CD14-positive monocyte (primary cell): ENCODE measurements at regions not wholly inside any gene's neighbourhood (a gene's known extent, or its start where the extent isn't known, plus 50 kb on each side); places are given as distances from the start of the nearest gene placed in this dataset.

Source experiments
- DNase-seq, 3 donors: peaks; one replicate each; pipeline ENCODE4 v3.0.0-alpha.2; 2011 to 2022
- H2AFZ ChIP-seq: 2 replicates; pipeline ENCODE4 v1.6.0; 2012; ENCODE audit warnings: mild to moderate bottlenecking, low read depth, low read length, inconsistent platforms; ENCODE audit not compliant: insufficient read depth, poor library complexity, severe bottlenecking
- H3K27ac ChIP-seq, 2 donors: 1 replicate in 1 of 2; 2 replicates in 1 of 2; pipeline ENCODE4 v1.5.1; 2012 to 2013; ENCODE audit warnings: low read length in 2 of 2, control low read depth in 1 of 2, inconsistent platforms in 1 of 2, low read depth in 1 of 2, mild to moderate bottlenecking in 1 of 2
- H3K27me3 ChIP-seq, 2 donors: one replicate each; pipeline versions ENCODE4 v1.6.0 to v1.6.1; 2011 to 2013; ENCODE audit warnings: low read length in 2 of 2; ENCODE audit not compliant: control insufficient read depth in 2 of 2, insufficient read depth in 2 of 2
- H3K36me3 ChIP-seq, 2 donors: replicated peaks in 1 of 2; 1 replicate in 1 of 2; 2 replicates in 1 of 2; pipeline versions ENCODE4 v1.5.1 to v1.6.1; 2012 to 2013; ENCODE audit warnings: low read length in 2 of 2, control low read depth in 1 of 2, inconsistent platforms in 1 of 2, mild to moderate bottlenecking in 1 of 2; ENCODE audit not compliant: insufficient read depth in 2 of 2, control insufficient read depth in 1 of 2
- H3K4me1 ChIP-seq, 2 donors: 1 replicate in 1 of 2; 2 replicates in 1 of 2; pipeline versions ENCODE4 v1.5.1 to v1.6.1; 2012 to 2013; ENCODE audit warnings: low read length in 2 of 2, control low read depth in 1 of 2, inconsistent platforms in 1 of 2, mild to moderate bottlenecking in 1 of 2, moderate library complexity in 1 of 2; ENCODE audit not compliant: insufficient read depth in 2 of 2, control insufficient read depth in 1 of 2
- H3K4me2 ChIP-seq: replicated peaks from 2 replicates; pipeline ENCODE3; 2012; ENCODE audit warnings: low read length, moderate library complexity, mild to moderate bottlenecking; ENCODE audit not compliant: poor library complexity, severe bottlenecking; ENCODE audit errors: extremely low read depth
- H3K4me3 ChIP-seq, 3 experiments: fragments of 200-600 bp in 1 of 3; sonication (generic) in 1 of 3; replicated peaks in 1 of 3; 1 replicate in 2 of 3; 2 replicates in 1 of 3; pipeline ENCODE4 v1.5.1; 2011 to 2013; ENCODE audit warnings: low read length in 3 of 3, mild to moderate bottlenecking in 3 of 3, control low read depth in 2 of 3, low read depth in 2 of 3, inconsistent platforms in 1 of 3, moderate library complexity in 1 of 3
- H3K79me2 ChIP-seq: 2 replicates; pipeline ENCODE4 v1.6.0; 2012; ENCODE audit warnings: mild to moderate bottlenecking, control low read depth, inconsistent platforms, low read length, moderate library complexity; ENCODE audit not compliant: insufficient read depth
- H3K9ac ChIP-seq: 2 replicates; pipeline ENCODE4 v1.6.0; 2017; ENCODE audit warnings: low read length, mild to moderate bottlenecking; ENCODE audit not compliant: insufficient read depth, poor library complexity, severe bottlenecking
- H3K9me3 ChIP-seq, 2 donors: replicated peaks in 1 of 2; 1 replicate in 1 of 2; 2 replicates in 1 of 2; pipeline versions ENCODE4 v1.5.1 to v1.6.1; 2012 to 2013; ENCODE audit warnings: low read length in 2 of 2, control low read depth in 1 of 2; ENCODE audit not compliant: control insufficient read depth in 1 of 2, insufficient read depth in 1 of 2
- H4K20me1 ChIP-seq: 2 replicates; pipeline ENCODE4 v1.6.0; 2012; ENCODE audit warnings: mild to moderate bottlenecking, low read length, control low read depth, moderate library complexity; ENCODE audit not compliant: insufficient read depth
- H3K27ac Mint-ChIP-seq, 7 donors: one replicate each; pipeline ENCODE4 v1.8.0; 2020; ENCODE audit warnings: mild to moderate bottlenecking in 7 of 7, mixed read lengths in 7 of 7, moderate library complexity in 6 of 7, inconsistent platforms in 2 of 7
- H3K27me3 Mint-ChIP-seq, 3 donors: one replicate each; pipeline ENCODE4 v1.8.0; 2021 to 2022; ENCODE audit warnings: low read depth in 3 of 3, mild to moderate bottlenecking in 3 of 3, mixed read lengths in 3 of 3, moderate library complexity in 3 of 3, inconsistent platforms in 1 of 3
- H3K36me3 Mint-ChIP-seq, 2 donors: one replicate each; pipeline ENCODE4 v1.8.0; 2020; ENCODE audit warnings: mixed read lengths in 2 of 2, inconsistent platforms in 1 of 2, mild to moderate bottlenecking in 1 of 2
- H3K4me1 Mint-ChIP-seq: one replicate; pipeline ENCODE4 v1.8.0; 2020; ENCODE audit warnings: mild to moderate bottlenecking, mixed read lengths
- H3K4me3 Mint-ChIP-seq, 2 donors: one replicate each; pipeline ENCODE4 v1.8.0; 2020; ENCODE audit warnings: mild to moderate bottlenecking in 2 of 2, mixed read lengths in 2 of 2, moderate library complexity in 1 of 2
- H3K9me3 Mint-ChIP-seq, 7 donors: one replicate each; pipeline ENCODE4 v1.8.0; 2020 to 2022; ENCODE audit warnings: mixed read lengths in 7 of 7, mild to moderate bottlenecking in 6 of 7, moderate library complexity in 6 of 7, inconsistent platforms in 2 of 7
- CTCF ChIP-seq: fragments of 200-600 bp; IDR thresholded peaks from one replicate; pipeline ENCODE4 v1.8.0; 2022; ENCODE audit warnings: antibody characterized with exemption, mild to moderate bottlenecking
- WGBS: methylation state at CpG from one replicate; pipeline ENCODE4 v1.1.5; 2013; ENCODE audit warnings: missing lambda C conversion rate; ENCODE audit not compliant: insufficient coverage; 5-methylcytosine and 5-hydroxymethylcytosine counted together
- intact Hi-C, 2 donors: fragments of 100-400 bp; cut with micrococcal nuclease; formaldehyde crosslinking; loops; one replicate each; pipeline versions ENCODE4 v1.15.0 to v1.15.1; 2023

GRCh38 chr6:2433711-2434110 lies 188.3 kb upstream of the GMDS start:
- Mint-ChIP-seq H3K27me3 (peaks cover 0 to 3% (median 2%) of the 10 kb centered on the region in 3 donors), H3K4me3 (no peak overlapping the region), H3K36me3 (no peaks in the 10 kb centered on the region), H3K4me1 (peaks cover 6% of the 10 kb centered on the region), H3K9me3 (peaks cover 0 to 2% (median 0%) of the 10 kb centered on the region in 7 donors), H3K27ac (no peak overlapping the region)
- TF ChIP-seq CTCF, result no peak
- Histone ChIP-seq H3K9ac (no peak overlapping the region), H3K4me3 (no peak overlapping the region), H4K20me1 (no peaks in the 10 kb centered on the region), H2AFZ (no peak overlapping the region), H3K27ac (no peak overlapping the region), H3K27me3 (no peaks in the 10 kb centered on the region), H3K9me3 (no peaks in the 10 kb centered on the region), H3K4me2 (no peak overlapping the region), H3K79me2 (no peaks in the 10 kb centered on the region), H3K36me3 (no peaks in the 10 kb centered on the region), H3K4me1 (no peaks in the 10 kb centered on the region)
- peak; percentile 3 to 32 (median 6) for DNase-seq
- 34% methylated on average over 8 of the region's 9 CpGs for WGBS
- intact Hi-C loops, result no loop called here

GRCh38 chr6:2433266-2433665 lies 187.9 kb upstream of the GMDS start:
- Histone ChIP-seq H3K36me3 (no peaks in the 10 kb centered on the region), H4K20me1 (no peaks in the 10 kb centered on the region), H3K4me2 (no peak overlapping the region), H3K27ac (no peak overlapping the region), H2AFZ (no peak overlapping the region), H3K4me3 (no peak overlapping the region), H3K79me2 (no peaks in the 10 kb centered on the region), H3K4me1 (no peaks in the 10 kb centered on the region), H3K9ac (no peak overlapping the region), H3K9me3 (no peaks in the 10 kb centered on the region), H3K27me3 (no peaks in the 10 kb centered on the region)
- DNase-seq, result no peak
- peaks cover 6% of the 10 kb centered on the region for H3K4me1 Mint-ChIP-seq
- peaks cover 0 to 2% (median 0%) of the 10 kb centered on the region in 7 donors for H3K9me3 Mint-ChIP-seq
- H3K27me3 Mint-ChIP-seq, result peaks cover 0 to 3% (median 2%) of the 10 kb centered on the region in 3 donors
- no peak for TF ChIP-seq CTCF
- H3K4me3 Mint-ChIP-seq, result no peak overlapping the region
- intact Hi-C loops, result no loop called here
- H3K36me3 Mint-ChIP-seq, result no peaks in the 10 kb centered on the region
- WGBS, result 94% methylated on average over 5 of the region's 5 CpGs
- no peak overlapping the region for H3K27ac Mint-ChIP-seq
